ENCODE measurements at regions not wholly inside any gene's neighbourhood (a gene's known extent, or its start where the extent isn't known, plus 50 kb on each side); places are given as distances from the start of the nearest gene placed in this dataset.

DNA sequence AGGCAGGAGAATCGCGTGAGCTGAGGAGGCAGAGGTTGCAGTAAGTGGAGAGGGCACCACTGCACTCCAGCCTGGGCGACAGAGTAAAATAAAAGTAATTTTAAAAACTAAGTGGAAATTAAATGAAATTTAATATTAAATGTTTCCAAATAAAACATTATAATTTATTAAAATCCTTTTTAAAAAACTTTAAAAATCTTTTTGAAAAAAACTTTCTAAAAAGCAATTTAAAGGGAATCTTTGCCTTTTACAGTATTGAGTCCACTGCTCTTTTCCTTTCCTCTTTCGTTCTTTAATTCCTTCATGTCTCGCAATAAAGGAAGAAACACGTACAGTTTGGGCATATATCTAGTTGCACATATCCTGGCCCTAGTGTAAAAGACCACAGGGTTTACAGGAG, 77.8 kb upstream of the DMRT1 start:
- no peak for TF ChIP-seq POLR2AphosphoS5 (IDR thresholded peaks at IDR 0.05; ENCODE audit: low read depth, low read length)
- TF ChIP-seq MXI1 (IDR thresholded peaks at IDR 0.05; ENCODE audit: low read depth, low read length), result no peak
- TF ChIP-seq TAF1 (IDR thresholded peaks at IDR 0.05; ENCODE audit: borderline replicate concordance, low read depth, low read length), result no peak
- TF ChIP-seq, protein P1, sequence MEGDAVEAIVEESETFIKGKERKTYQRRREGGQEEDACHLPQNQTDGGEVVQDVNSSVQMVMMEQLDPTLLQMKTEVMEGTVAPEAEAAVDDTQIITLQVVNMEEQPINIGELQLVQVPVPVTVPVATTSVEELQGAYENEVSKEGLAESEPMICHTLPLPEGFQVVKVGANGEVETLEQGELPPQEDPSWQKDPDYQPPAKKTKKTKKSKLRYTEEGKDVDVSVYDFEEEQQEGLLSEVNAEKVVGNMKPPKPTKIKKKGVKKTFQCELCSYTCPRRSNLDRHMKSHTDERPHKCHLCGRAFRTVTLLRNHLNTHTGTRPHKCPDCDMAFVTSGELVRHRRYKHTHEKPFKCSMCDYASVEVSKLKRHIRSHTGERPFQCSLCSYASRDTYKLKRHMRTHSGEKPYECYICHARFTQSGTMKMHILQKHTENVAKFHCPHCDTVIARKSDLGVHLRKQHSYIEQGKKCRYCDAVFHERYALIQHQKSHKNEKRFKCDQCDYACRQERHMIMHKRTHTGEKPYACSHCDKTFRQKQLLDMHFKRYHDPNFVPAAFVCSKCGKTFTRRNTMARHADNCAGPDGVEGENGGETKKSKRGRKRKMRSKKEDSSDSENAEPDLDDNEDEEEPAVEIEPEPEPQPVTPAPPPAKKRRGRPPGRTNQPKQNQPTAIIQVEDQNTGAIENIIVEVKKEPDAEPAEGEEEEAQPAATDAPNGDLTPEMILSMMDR (IDR thresholded peaks at IDR 0.05), result no peak

Data from SK-N-SH (cell line).